ENCODE measurements at regions not wholly inside any gene's neighbourhood (a gene's known extent, or its start where the extent isn't known, plus 50 kb on each side); places are given as distances from the start of the nearest gene placed in this dataset.
A peak's percentile ranks its signal among the peaks of the same experiment; 100 is the strongest.

DNA sequence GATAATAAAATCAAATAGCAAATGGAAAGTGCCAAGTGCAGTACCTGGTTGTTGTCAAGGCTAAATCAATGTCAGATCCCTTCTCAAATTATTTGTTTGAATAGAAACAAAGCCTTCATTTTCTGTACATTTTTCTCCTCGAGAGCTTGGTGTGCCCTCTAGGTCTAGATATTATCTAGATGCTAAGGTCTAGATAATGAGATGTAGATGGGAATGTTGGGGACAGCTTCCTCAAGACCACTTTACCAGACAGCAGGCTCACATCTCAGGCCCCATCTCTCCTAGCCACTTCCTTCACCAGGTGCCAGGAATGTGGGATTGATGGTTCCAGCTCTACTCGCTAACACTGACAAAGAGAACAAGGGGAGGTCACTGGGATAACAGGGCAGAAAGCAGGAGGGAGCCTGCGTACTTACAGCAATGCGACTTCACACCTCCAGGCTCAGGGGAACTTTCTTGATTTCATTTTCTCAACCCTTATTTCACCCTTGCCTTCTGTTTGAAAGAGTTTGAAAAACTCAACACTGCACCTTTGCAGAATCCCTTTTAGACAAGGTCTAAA is 451.4 kb upstream of the VSTM2A start (continued):
- TF ChIP-seq CBX5 (IDR thresholded peaks at IDR 0.05; ENCODE audit: low read depth, low read length), result no peak
- no peak for TF ChIP-seq RAD21 (IDR thresholded peaks at IDR 0.05 in 1 of 2, conservative IDR thresholded peaks at IDR 0.05 in 1 of 2; ENCODE audit: low read depth in 2 of 2, low read length in 2 of 2)
- no peak for TF ChIP-seq SAP30 (IDR thresholded peaks at IDR 0.05; ENCODE audit: insufficient read depth, insufficient replicate concordance, low read length)
- TF ChIP-seq, protein P1, sequence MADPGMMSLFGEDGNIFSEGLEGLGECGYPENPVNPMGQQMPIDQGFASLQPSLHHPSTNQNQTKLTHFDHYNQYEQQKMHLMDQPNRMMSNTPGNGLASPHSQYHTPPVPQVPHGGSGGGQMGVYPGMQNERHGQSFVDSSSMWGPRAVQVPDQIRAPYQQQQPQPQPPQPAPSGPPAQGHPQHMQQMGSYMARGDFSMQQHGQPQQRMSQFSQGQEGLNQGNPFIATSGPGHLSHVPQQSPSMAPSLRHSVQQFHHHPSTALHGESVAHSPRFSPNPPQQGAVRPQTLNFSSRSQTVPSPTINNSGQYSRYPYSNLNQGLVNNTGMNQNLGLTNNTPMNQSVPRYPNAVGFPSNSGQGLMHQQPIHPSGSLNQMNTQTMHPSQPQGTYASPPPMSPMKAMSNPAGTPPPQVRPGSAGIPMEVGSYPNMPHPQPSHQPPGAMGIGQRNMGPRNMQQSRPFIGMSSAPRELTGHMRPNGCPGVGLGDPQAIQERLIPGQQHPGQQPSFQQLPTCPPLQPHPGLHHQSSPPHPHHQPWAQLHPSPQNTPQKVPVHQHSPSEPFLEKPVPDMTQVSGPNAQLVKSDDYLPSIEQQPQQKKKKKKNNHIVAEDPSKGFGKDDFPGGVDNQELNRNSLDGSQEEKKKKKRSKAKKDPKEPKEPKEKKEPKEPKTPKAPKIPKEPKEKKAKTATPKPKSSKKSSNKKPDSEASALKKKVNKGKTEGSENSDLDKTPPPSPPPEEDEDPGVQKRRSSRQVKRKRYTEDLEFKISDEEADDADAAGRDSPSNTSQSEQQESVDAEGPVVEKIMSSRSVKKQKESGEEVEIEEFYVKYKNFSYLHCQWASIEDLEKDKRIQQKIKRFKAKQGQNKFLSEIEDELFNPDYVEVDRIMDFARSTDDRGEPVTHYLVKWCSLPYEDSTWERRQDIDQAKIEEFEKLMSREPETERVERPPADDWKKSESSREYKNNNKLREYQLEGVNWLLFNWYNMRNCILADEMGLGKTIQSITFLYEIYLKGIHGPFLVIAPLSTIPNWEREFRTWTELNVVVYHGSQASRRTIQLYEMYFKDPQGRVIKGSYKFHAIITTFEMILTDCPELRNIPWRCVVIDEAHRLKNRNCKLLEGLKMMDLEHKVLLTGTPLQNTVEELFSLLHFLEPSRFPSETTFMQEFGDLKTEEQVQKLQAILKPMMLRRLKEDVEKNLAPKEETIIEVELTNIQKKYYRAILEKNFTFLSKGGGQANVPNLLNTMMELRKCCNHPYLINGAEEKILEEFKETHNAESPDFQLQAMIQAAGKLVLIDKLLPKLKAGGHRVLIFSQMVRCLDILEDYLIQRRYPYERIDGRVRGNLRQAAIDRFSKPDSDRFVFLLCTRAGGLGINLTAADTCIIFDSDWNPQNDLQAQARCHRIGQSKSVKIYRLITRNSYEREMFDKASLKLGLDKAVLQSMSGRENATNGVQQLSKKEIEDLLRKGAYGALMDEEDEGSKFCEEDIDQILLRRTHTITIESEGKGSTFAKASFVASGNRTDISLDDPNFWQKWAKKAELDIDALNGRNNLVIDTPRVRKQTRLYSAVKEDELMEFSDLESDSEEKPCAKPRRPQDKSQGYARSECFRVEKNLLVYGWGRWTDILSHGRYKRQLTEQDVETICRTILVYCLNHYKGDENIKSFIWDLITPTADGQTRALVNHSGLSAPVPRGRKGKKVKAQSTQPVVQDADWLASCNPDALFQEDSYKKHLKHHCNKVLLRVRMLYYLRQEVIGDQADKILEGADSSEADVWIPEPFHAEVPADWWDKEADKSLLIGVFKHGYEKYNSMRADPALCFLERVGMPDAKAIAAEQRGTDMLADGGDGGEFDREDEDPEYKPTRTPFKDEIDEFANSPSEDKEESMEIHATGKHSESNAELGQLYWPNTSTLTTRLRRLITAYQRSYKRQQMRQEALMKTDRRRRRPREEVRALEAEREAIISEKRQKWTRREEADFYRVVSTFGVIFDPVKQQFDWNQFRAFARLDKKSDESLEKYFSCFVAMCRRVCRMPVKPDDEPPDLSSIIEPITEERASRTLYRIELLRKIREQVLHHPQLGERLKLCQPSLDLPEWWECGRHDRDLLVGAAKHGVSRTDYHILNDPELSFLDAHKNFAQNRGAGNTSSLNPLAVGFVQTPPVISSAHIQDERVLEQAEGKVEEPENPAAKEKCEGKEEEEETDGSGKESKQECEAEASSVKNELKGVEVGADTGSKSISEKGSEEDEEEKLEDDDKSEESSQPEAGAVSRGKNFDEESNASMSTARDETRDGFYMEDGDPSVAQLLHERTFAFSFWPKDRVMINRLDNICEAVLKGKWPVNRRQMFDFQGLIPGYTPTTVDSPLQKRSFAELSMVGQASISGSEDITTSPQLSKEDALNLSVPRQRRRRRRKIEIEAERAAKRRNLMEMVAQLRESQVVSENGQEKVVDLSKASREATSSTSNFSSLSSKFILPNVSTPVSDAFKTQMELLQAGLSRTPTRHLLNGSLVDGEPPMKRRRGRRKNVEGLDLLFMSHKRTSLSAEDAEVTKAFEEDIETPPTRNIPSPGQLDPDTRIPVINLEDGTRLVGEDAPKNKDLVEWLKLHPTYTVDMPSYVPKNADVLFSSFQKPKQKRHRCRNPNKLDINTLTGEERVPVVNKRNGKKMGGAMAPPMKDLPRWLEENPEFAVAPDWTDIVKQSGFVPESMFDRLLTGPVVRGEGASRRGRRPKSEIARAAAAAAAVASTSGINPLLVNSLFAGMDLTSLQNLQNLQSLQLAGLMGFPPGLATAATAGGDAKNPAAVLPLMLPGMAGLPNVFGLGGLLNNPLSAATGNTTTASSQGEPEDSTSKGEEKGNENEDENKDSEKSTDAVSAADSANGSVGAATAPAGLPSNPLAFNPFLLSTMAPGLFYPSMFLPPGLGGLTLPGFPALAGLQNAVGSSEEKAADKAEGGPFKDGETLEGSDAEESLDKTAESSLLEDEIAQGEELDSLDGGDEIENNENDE (IDR thresholded peaks at IDR 0.05; ENCODE audit: insufficient replicate concordance, low read length), result no peak
- TF ChIP-seq NANOG (IDR thresholded peaks at IDR 0.05; ENCODE audit: insufficient read depth, low read depth, low read length, poor library complexity, severe bottlenecking), result peak; percentile 23
- no peak for TF ChIP-seq POLR2AphosphoS5 (IDR thresholded peaks at IDR 0.05; ENCODE audit: low read depth, low read length)
- TF ChIP-seq CEBPB (IDR thresholded peaks at IDR 0.05; ENCODE audit: low read depth, low read length), result no peak
- no peak for TF ChIP-seq SIRT6 (IDR thresholded peaks at IDR 0.05; ENCODE audit: low read length)
- TF ChIP-seq, protein P2, sequence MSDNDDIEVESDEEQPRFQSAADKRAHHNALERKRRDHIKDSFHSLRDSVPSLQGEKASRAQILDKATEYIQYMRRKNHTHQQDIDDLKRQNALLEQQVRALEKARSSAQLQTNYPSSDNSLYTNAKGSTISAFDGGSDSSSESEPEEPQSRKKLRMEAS (IDR thresholded peaks at IDR 0.05), result peak; percentile 61
- TF ChIP-seq TEAD4 (IDR thresholded peaks at IDR 0.05; ENCODE audit: low read depth, low read length), result peak; percentile 59; the same call in 1 of the 2 replicates
- TF ChIP-seq TBP (IDR thresholded peaks at IDR 0.05; ENCODE audit: low read depth, low read length), result no peak

Measured in H1 (cell line).